KBM-7 (cell line): ENCODE measurements at regions not wholly inside any gene's neighbourhood (a gene's known extent, or its start where the extent isn't known, plus 50 kb on each side); places are given as distances from the start of the nearest gene placed in this dataset.

Experiments
- DNase-seq: peaks from one replicate; pipeline ENCODE4 v3.0.0-alpha.2; 2015
- in situ Hi-C: fragments of 300-500 bp; cut with MboI; formaldehyde crosslinking; loops from 2 replicates; pipeline ENCODE4 v1.14.3; 2020; ENCODE audit warnings: low sequenced_read_pairs, low pct_unique_long_range_greater_than_20kb, mixed read lengths

DNA sequence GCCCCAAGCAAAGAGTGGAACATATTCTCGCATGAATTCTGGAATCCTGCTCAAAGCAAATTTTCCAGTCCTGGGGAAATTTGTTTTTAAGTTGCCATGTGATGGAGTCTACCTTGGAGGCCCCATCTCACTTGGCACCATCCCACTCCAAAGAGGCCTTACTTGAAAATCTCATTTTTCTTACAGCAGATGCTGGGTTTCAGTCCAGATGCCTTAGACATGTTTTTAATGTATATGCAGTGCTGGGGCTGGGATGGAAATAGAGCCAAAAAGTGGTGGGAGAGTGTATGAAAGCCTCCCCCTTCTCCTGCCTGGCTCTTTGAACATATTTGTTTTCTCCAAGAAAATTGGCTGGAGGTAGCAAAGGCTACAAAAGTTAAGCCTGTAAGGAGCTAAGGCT, 493.7 kb downstream of the ENC1 start:
- DNase-seq = no peak
- in situ Hi-C loops = no loop called here

DNA sequence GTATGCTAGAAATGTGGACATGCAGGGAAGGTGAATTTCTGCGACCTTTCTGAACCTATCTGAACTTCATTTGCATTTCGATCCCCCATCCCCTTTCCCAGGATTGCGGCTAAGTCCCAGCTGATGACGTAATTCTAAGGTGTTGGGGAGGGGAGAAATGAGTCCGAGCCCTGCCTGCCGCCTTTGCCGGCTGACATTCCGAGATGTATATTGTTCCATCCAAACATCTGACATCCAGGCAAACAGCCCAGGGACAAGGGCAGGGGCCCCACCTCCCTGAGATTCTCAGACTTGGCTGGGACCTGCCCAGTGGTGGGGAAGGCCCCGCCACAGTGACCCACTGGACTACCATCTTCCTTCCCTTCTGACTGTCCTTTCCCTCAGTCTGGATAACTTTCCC, 494.6 kb downstream of the ENC1 start:
- no peak for DNase-seq
- in situ Hi-C loops = no loop called here

DNA sequence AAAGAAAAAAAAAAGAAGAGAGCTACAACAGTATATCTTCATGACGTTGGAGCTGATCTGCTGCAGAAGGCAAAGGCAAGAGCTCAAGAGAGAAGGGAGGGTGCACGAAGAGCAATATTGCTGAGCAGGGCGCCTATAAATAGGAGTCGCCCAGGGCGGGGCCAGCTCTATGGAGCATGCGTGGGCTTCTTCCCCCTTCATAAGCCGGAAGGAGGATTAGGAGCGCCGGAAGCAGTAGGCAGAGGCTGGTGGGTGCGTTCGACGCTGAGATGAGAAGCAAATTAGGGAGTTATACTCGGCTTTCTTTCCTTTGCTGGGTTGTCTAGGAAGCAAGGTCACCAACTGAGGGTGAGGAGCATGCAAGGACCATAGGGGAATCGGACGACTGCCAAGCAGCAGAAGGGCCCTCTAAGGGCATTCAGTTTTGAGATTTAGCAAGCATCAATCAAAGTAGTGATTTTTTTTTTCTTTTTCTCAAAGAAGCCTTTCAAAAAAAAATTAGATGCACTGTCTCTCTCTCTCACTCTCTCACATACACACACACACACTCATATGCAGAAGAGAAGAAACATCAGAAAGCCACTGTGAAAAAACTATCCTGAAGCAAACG, 496.7 kb downstream of the ENC1 start:
- DNase-seq = no peak
- in situ Hi-C loops = no loop called here

DNA sequence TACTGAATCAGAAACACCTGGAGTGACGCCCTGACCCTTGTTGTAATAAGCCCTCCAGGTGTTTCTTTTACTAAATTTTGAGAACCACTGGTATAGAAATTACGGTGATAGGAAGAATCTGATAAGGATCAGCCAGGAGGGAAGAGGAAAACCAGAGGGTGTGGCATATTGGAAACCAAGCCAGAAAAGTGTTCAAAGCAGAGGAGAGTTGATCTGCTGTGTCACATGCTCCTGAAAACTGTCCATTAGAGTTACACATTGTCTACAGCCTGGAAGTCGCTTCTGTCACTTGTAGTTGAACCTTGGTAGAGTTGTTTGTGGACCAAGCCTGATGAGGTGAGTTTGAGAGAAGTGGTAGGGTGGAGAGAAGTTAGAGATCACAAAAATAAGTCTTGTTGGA, 497.4 kb downstream of the ENC1 start:
- in situ Hi-C loops = no loop called here
- DNase-seq = no peak

DNA sequence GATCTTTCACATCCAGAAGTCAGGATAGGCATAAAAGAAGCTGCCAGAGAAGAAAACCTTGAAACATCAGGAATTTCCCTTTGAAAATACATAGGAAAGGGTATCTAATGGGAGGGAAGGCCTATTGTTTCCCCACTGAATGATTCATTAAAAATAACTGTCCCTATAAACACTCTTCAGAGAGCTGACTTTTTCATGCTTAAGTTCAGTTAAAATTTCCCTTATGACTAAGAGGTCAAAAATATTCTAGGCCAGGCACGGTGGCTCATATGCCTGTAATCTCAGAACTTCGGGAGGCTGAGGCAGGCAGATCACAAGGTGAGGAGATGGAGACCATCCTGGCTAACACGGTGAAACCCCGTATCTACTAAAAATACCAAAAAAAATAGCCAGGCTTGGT, 499.5 kb downstream of the ENC1 start:
- DNase-seq = no peak
- in situ Hi-C loops = no loop called here

DNA sequence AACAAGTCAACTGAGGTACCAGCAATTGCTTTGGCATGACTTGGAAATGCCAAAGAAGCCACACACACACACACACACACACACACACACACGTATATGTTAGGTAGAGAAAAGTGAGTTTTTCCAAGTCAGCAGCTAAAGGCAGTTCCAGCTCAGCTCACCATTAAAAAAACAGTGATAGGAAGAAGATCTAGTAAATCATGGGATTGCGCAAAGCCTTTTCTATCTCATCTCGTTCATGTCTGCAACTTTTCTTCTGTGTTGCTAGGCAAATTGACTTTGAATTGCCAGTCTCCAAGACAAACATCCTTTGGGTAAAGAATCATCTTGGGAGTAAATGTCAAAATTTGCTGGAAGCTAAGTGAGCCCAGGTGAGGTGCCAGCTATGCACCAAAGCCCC, 500.1 kb downstream of the ENC1 start:
- no peak for DNase-seq
- in situ Hi-C loops = no loop called here

DNA sequence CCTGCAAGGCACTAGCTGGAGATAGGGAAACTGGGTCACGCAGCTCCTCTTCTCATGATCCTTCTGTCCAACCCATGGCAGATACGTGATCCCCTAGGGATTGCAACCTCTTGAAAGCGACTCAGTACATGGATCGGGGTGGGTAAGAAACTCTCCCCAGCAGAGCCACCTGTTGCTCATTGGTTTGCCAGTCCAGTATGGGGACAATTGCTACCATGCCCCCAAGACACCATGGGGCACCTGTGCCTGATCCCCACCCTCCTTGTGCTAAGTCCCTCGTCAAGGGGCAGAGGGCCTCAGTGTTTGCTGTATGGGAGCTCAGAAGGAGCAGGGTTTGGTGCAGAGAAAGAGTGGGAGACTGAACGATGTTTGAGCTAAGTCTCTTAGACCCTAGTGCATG, 500.9 kb downstream of the ENC1 start:
- no peak for DNase-seq
- in situ Hi-C loops = no loop called here

DNA sequence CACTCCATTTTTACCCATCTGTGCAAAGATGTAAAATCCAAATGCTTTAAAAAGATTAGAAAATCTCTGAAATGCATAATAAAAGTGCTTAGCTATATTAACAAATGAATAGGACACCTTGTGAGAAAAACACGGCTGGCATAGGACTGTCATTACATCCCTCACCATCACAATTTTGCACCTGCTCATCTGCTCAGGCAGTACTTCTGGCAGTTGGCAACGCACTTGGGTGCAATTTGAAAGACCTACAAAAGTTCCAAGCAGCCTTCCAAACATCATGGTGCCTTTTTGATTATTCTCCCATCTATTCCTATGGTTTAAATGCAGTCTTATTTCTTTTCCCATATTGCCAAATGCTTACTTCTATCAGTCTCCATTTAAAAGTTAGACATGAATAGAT, 501.8 kb downstream of the ENC1 start:
- DNase-seq = no peak
- in situ Hi-C loops = no loop called here

DNA sequence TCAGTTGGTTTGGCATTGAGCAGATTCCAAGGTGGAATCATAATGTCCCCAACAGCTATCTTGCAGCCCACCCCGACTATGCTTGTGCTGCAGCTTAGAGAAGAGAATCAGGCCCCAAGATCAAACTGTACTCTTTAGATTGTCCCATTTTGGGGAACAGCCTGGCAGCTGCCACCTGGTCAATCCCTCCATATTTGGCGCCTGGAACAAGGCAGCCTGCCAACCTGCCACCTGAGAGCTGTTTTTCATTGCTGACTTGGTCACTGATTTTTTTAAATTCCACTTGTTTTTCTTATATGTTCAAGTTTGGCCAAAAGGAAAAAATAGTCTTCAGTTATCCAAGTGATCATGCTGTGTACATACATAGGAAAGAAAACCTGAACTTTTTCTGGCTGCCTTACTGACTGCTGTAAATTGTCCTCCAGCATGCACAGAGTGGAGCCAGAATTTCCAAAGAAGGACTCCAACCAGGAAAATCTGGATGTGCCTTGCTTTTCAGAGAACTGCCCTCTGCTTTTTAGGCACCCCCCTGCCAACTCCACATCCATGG, 504.2 kb downstream of the ENC1 start:
- in situ Hi-C loops = no loop called here
- DNase-seq = no peak

DNA sequence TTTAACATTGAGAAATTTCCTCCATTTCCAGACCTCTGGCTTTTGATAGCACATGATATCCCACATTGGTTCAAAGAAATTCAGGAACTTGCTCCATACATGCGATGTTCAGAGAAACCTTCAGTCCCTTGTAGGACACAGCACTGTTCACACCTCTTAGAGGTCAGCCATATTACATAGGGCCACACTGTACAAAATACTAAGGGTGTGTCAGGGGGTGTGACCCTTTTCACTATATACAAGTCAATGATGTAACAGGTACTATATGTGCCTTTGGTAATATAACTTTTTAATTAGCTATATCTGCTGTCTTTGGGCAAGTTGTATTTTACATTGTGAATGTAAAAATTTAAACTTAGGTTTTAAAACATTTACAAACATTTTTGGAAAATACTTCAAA, 505.5 kb downstream of the ENC1 start:
- in situ Hi-C loops = no loop called here
- no peak for DNase-seq

DNA sequence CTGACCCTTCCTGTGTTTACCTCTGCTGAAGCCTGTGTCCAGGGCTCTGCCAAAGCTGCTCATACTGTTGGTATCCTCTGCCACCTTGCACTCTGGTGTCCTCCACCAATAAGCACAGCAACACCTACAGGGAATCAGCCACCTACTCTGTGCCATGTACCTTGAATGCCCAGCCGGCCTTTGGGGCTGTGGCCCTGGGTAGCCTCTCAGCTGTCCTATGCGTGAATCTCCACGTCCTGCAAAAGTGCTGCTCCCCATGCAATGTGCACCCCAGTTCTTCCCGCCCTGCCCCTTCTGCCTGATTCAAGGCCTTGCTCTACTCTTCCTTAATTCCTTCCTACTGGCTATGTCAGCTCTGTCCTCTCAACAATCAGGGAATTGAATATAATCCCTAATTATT, 506.5 kb downstream of the ARHGEF28 start:
- in situ Hi-C loops = no loop called here
- no peak for DNase-seq

DNA sequence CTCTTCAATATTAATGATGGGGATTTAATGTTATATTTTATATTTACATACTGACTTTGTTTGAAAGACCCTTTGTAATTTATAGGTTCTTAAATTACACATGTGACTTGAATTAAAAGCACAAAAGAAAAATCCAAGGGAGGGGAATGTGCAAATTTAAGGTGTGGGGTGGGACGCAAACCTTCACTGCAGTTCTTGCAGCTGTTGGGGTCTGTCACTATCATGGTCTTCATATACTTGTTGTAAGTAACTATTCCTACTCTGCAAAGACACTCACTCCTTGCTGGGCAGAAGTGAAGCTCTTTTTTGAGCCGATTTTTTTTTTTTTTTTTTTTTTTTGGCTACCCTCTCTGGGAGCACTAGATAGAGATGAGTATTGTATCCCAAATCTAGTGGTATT, 505.3 kb downstream of the ARHGEF28 start:
- DNase-seq = no peak
- in situ Hi-C loops = no loop called here

DNA sequence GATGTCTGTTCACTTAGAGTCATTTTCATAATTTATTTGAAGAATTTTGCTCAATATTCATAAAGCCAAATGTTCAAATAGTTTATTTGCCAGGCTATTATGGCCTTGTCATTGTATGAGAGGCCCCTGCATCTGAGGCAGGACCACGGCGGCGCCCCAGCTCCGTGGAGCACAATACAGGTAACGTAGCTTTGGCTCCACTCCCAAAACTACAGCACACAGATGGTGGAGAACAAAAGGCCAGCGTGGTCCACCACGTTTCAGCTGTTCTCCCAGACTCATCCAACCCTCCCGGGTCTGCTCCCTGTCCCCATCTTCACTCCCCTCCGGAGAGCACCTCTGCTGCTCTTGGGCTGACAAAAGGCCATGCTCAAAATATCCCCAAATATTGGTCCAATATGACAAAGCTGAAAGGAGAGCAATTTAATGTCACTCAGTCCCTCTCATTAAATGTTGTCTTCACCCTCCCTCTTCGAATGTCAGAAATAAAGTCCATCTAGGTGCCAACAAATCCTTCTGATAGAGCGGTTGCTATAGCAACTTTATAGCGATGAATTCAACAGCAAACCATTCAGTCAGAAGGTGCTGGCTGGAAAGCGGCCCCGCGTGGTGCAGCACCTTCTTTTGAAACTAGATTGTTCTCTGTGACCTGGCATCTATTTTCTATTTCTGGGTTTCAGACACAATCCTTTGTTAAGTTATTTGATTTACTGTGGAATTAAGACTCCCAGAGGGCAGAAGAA, 504.3 kb downstream of the ARHGEF28 start:
- in situ Hi-C loops = no loop called here
- no peak for DNase-seq

DNA sequence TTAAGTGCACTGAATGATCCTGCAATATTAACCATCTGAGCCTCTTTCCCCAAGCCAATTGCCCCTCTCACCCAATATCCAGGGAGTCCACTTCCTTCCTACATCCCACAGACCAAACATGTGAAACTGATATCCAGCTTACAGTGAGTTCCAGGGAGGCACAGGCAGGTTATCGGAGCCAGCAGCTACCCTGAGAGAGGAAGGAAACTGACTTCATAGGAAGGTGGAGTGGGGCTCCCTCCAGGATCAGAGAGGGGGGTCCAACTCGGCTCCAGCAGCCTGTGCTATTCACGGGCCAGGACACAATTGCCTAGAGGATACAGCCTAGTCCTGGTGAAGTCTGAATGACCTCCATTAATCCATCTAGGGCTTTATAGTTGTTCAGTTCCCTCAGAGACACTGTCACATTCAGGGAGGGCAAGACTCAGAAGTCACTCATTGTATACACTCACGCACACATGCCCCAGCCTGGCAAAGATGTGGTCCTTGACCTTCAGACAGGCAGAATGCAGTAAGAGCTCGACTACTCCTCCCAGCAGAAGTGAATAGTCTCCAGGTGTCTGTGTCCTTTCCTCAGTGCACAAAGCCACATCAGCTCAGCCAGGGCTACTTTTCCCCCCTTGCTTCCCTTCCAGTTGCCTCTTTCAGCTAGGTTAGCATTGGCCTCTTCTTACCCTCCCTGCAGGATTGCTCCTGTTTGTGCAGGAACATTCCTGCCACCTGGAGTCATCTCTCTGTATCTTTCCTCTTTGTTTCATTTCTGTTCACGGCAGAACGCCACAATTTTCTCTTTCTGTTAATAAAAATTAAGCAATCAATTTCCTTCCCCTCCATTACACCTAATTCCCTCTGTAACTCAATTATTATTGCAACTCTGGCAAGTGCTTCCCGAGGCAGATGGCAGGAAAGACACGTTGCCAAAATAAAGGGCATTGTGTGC, 501.7 kb downstream of the ARHGEF28 start:
- in situ Hi-C loops = no loop called here
- DNase-seq = no peak

DNA sequence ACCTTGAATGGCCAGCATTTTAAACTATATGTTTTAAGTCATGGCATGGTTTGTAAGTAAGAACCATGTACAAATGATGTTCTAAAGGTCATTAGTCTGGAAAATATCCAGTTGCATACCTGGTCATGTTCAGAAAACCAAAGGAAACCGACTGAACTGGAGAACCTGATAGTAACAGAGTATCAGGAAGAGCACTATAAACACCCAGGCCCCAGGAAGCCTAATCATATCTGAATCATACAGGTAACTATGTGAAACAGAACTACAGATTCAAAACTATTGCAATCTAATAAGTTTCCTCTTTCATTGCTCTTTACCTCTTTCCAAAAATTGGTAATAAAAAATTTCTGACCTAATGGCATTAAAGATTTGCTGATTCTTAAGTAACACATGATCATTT, 500.3 kb downstream of the ARHGEF28 start:
- no peak for DNase-seq
- in situ Hi-C loops = no loop called here

DNA sequence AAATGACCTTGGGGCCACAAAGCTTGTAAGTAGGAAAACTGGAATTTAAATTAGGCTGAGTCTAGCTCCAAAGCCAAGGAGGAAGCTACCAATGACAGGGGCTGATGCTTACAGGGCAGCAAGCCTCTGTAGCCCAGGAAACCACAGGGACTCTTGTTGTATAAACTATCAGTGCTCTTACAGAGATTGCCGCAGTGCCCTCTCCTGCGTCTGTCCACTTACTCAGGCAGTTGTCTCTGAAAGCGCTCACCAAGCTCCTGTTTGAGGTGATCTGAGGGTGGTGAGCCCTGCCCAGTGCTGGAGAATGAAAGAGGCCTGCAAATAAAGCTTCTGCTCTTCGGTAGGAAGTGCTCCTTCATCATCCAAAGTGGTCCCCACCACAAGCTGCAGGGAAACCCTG, 498.8 kb downstream of the ARHGEF28 start:
- in situ Hi-C loops = no loop called here
- no peak for DNase-seq

DNA sequence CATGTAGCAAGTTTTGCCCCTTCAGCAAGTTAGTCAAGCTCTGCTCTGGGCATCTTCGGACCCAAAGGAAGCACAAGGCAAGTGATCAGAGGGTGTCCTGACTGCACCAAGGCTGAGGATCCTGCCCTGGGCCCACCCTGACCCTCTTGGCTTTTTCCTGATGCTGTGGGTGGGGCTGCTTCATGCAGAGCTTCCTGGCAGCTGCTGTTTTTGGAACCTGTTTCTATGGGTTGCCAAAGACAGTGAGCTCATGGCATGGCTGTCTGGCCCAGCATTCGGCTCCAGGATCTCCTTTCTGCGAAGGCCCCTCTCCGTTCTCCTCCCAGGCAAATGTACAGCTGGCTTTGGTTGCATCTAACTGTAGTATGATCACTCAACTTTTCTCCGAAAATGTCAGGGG, 497.9 kb downstream of the ARHGEF28 start:
- in situ Hi-C loops = no loop called here
- DNase-seq = no peak

DNA sequence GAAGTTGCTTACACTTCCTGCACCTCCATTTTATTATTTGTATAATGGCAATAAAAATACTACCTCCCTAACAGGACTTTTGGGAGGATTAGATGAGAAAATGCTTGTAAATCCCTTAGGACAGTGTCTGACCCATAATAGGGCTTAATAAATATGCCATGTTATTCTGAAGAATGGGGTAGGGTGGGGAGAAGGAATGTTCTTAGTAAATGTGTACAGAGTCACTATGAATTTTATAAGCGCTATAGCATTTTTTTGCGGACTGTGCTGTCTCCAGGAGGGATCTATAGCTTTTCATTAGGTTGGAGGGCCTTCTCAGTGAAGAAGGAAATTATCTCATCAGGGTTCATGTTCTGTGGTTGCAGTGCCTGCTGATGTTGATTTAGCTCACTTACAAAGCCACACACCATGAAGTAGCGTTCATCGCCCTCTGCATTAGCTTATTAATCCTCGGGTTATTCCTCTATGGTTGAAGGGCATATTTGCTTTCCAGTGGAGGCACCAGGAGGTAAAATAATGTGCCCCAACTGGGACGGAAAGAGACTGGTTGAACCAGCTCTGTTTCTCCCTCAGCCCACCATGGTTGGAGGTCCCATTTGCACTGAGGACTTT, 497.1 kb downstream of the ARHGEF28 start:
- in situ Hi-C loops = no loop called here
- DNase-seq = no peak

DNA sequence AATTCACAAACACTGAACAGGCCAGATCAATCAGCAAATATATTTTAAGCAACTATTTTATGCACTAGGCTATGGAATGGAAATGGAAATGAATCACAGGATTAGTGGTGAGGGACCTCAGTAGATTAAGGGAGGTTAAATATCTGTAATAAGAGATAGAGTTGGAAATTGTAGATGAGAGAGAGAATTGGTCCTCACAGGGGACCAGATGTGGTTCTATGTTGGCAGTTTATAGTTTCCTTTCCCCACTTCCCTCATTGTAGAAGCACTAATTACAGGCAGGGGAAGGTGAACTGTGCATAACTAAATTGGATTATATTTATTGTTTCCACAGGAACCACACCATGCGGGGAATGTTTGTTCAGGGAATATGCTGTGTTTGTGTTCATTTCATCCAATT, 496.2 kb downstream of the ARHGEF28 start:
- in situ Hi-C loops = no loop called here
- DNase-seq = peak; percentile 5

DNA sequence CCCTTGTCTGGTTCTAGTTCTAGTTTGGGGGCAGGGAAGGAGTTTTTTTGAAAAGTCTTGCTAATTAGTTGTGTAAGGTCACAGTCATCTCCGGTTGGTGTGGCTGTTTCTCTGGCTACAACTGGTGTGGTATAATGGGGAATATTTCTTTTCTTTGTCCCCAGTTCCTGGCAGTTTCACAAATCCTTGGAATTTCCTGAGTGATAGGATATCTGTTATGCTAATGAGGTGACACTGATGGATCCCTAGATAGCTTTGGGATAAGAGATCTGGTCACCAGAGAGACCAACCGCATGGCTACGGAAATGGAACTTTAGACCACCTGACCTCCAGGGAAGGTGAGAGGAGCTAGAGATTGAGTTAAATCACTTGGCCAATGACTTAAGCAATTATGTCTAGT, 494.6 kb downstream of the ARHGEF28 start:
- DNase-seq = no peak
- in situ Hi-C loops = no loop called here
